ENCODE measurements at regions not wholly inside any gene's neighbourhood (a gene's known extent, or its start where the extent isn't known, plus 50 kb on each side); places are given as distances from the start of the nearest gene placed in this dataset.

GRCh38 chr19:29309637-29310036 lies 96.7 kb upstream of the UQCRFS1 start:
- ATAC-seq (no peak), DNase-seq (ENCODE audit: low read depth, low spot score) (no peak)
- Histone ChIP-seq H4K20me1 (ENCODE audit: insufficient read depth) (no peaks in the 10 kb centered on the region), H3K4me1 (ENCODE audit: control insufficient read depth in 1 of 2, insufficient read depth in 2 of 2, low read length in 2 of 2) (no peaks in the 10 kb centered on the region), H3K9me3 (ENCODE audit: control insufficient read depth in 1 of 2, insufficient read depth in 1 of 2, low read depth in 1 of 2, low read length in 2 of 2) (no peaks in the 10 kb centered on the region), H3K4me2 (ENCODE audit: low read length) (no peak overlapping the region), H3K27ac (ENCODE audit: low read depth, low read length) (no peak overlapping the region), H2AFZ (ENCODE audit: low read depth, low read length, poor library complexity, severe bottlenecking) (no peak overlapping the region), H3K9me2 (ENCODE audit: insufficient read depth) (no peaks in the 10 kb centered on the region), H3K27me3 (ENCODE audit: insufficient read depth, low read length) (peaks cover 38% of the 10 kb centered on the region), H3K9ac (ENCODE audit: low read length) (no peak overlapping the region), H3K79me2 (ENCODE audit: insufficient read depth, low read length) (no peaks in the 10 kb centered on the region), H3K36me3 (ENCODE audit: control insufficient read depth in 1 of 2, insufficient read depth in 2 of 2, low read length in 2 of 2) (no peaks in the 10 kb centered on the region), H3K4me3 (replicated peaks in 1 of 2; ENCODE audit: low read depth in 1 of 2, low read length in 2 of 2) (no peak overlapping the region)
- CTCF ChIA-PET, result no interaction called here
- intact Hi-C loops (cut with micrococcal nuclease), result no loop called here
- POLR2A ChIA-PET, result no interaction called here
- BruUV-seq (replicated peaks), result no TSS peak
- RAD21 ChIA-PET (ENCODE audit: low non-redundant PET in 1 of 2, low total read pairs in 2 of 2, uncharacterized antibody in 2 of 2, unreplicated experiment in 2 of 2), result no interaction called here
- TF ChIP-seq SP1 (IDR thresholded peaks at IDR 0.05; ENCODE audit: low read depth), result no peak
- TF ChIP-seq CEBPB (IDR thresholded peaks at IDR 0.05; ENCODE audit: low read depth), result no peak
- TF ChIP-seq RAD21 (IDR thresholded peaks at IDR 0.05; ENCODE audit: low read depth), result no peak
- no peak for TF ChIP-seq ELF1 (IDR thresholded peaks at IDR 0.05; ENCODE audit: borderline replicate concordance, low read depth)
- TF ChIP-seq TCF7L2 (IDR thresholded peaks at IDR 0.05; ENCODE audit: borderline replicate concordance, extremely low read depth, insufficient read depth, insufficient read length), result no peak
- no peak for TF ChIP-seq EGR1 (IDR thresholded peaks at IDR 0.05; ENCODE audit: low read depth)
- TF ChIP-seq SIN3A (IDR thresholded peaks at IDR 0.05; ENCODE audit: low read depth), result no peak
- TF ChIP-seq FOSL1 (IDR thresholded peaks at IDR 0.05; ENCODE audit: low read depth), result no peak
- no peak for TF ChIP-seq ATF3 (IDR thresholded peaks at IDR 0.05)
- no peak for TF ChIP-seq ZFX (IDR thresholded peaks at IDR 0.05)
- TF ChIP-seq REST (IDR thresholded peaks at IDR 0.05; ENCODE audit: low read depth), result no peak
- TF ChIP-seq, protein P1, sequence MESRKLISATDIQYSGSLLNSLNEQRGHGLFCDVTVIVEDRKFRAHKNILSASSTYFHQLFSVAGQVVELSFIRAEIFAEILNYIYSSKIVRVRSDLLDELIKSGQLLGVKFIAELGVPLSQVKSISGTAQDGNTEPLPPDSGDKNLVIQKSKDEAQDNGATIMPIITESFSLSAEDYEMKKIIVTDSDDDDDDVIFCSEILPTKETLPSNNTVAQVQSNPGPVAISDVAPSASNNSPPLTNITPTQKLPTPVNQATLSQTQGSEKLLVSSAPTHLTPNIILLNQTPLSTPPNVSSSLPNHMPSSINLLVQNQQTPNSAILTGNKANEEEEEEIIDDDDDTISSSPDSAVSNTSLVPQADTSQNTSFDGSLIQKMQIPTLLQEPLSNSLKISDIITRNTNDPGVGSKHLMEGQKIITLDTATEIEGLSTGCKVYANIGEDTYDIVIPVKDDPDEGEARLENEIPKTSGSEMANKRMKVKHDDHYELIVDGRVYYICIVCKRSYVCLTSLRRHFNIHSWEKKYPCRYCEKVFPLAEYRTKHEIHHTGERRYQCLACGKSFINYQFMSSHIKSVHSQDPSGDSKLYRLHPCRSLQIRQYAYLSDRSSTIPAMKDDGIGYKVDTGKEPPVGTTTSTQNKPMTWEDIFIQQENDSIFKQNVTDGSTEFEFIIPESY (IDR thresholded peaks at IDR 0.05; ENCODE audit: extremely low read depth, insufficient replicate concordance, low read length), result no peak
- TF ChIP-seq ZNF274 (IDR thresholded peaks at IDR 0.05; ENCODE audit: low read depth, low read length), result no peak
- TF ChIP-seq POLR2AphosphoS5 (IDR thresholded peaks at IDR 0.05; ENCODE audit: low read depth, low read length), result no peak
- no peak for TF ChIP-seq EZH2phosphoT487 (IDR thresholded peaks at IDR 0.05; ENCODE audit: borderline replicate concordance)
- no peak for TF ChIP-seq POLR2A (IDR thresholded peaks at IDR 0.05; ENCODE audit: borderline replicate concordance, extremely low read depth, insufficient read depth, insufficient read length)
